Caki2 (cell line): ENCODE measurements at regions not wholly inside any gene's neighbourhood (a gene's known extent, or its start where the extent isn't known, plus 50 kb on each side); places are given as distances from the start of the nearest gene placed in this dataset.
"Not testable (repeated sequence)": the region's sequence is repeated elsewhere in the genome, so short reads cannot be mapped to it uniquely, and the experiment has no call there.

ENCODE experiments used
- DNase-seq: peaks from one replicate; pipeline ENCODE4 v3.0.0-alpha.2; 2015; ENCODE audit warnings: low read depth
- in situ Hi-C: cut with HindIII; loops from 2 replicates; pipeline ENCODE4 v1.10.0; 2016; ENCODE audit warnings: low sequenced_read_pairs, low pct_unique_long_range_greater_than_20kb, mixed read lengths

DNA sequence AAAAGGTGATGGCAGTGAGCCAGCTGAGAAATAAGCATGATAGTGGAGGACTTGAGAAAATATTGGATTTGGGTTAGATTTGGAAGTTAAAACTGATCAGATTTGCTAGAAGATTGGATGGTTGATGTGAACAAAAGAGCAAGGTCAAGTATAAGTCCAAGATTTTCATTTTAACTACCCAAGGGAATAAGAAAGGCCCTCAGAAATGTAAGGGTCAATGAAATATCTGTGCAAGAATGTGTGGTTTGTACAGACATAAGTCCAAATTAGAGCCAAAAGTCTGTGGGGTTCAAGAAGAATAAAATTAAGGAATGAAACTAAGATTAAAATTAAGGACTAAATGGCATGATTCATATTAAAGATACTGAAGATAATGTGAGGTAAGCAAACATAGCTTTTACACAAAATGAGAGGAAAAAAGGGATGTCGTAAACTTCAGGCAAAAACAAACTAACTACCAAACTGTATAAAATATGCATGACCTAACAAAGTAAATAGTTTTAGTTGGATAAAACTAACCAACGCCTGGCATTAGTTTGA lies 78.4 kb upstream of the CACNA2D1 start:
- no peak for DNase-seq
- in situ Hi-C loops = no loop called here

DNA sequence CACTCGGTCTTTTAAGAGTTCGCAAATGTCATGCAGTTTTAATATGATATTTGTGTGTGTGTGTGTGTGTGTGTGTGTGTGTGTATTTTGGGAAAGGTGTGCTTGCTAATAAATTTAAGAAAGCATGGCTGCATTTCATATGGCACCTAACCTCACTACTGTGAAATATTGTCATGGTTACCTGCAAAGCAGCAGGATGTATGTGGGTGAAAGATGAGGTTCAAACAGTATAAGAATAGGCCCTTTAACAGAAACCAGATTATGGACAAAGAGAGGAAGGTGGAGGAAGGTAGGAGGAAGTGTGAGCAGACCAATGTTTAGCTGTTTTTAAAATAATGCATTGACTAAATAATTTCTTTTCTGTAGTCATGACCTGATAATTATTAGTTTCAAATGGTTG lies 73.5 kb upstream of the CACNA2D1 start:
- in situ Hi-C loops = no loop called here
- no peak for DNase-seq

DNA sequence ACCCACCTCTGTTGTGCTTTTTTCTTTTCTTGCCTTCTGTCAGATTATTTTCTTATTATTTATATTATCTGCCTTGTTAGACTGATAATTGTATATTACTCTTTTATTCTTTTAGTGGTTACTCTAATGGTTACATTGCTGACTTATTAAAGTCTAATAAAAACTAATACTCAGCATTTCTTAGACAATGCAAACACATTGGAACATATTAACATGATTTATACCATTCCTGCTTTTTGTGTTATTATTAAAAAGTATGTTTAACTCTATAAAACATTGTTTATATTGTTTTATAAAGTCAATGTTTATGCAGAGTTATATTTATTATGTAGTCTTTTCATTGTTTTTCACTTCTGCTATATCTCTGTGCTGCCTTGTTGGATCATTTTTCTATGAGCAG lies 68.0 kb upstream of the CACNA2D1 start:
- in situ Hi-C loops = no loop called here
- DNase-seq = no peak

DNA sequence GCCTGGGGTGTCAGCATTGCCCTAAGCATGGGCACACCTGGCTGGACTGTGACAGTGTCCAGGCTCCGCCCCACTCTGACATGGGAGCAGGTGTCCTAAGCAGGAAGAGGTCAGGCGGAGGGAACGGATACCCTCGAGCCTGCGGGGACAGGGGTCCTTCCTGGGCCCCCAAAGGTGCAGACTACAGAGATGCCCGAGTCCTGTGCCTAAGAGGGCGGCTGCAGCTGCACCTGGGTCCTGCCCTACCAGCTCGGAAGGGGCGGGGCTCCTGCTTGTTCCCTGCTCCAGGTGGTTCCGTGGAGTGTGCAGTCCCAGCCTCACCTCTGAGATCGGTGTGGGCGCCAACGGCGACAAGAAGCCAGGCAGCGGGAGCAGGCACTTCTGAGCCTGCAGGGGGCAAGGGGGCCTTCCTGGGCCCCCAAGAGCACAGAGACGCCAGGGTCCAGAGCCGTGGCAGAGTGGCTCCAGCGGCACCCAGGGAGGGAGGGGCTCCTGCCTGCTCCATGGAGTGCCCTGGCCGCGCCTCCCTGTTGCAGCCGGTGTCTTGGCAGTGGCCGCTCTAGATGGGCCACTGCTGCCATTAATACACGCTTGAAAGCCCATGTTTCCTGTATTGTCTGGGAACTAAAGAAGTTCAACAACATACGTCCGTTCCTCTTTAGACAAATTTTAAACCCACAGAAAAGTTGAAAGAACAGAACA lies 64.5 kb upstream of the CACNA2D1 start:
- in situ Hi-C loops = no loop called here
- DNase-seq = no peak

DNA sequence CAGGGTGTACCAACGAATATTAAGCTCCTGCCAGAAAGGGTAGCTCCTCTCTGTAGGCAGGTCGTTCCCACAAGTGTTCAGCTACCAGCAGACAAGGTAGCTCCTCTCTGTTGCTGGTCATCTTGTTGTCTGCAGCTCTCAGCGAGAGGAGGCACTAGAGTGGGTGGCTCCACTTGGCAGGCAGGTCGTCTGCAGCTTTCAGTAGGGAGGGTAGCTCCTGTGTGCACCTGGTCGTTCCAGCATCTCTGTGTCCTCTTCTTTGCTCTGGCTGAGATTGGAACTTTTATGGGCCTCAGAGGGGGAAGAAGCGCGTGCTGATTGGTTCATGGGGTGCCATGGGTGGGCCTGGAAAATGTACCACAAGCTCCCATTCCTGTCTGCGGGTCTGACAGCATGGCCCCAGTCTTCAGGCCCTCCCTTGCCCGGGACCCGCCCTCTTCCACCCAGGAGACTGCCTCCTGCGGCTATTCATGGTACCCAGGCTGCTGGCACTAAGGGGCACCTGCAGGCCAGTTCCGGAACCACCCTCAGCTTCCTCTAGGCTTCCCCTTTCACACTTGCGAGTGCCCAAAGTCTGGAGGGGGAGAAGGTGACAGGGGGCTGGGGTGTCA lies 63.9 kb upstream of the CACNA2D1 start:
- no peak for DNase-seq
- in situ Hi-C loops = no loop called here

DNA sequence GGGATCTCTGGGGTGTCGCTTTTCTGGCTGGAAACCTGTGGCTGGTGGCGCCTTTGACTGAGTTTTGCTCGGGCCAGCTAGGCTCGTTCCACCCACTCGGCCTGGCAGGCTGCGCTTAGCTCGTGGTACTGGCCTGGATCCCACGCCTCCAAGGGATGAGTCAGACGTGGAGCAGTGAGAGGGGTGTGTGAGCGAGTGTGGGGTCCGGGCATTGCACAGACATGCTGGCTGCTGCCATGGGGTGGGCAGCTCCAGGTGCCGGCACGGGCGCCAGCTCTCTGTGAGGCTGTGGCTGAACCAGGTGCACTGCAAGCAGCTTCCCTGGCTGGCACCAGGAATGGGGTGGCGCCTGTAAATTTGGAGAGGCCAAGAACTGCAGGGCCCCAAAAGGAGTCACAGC lies 63.1 kb upstream of the CACNA2D1 start:
- in situ Hi-C loops = no loop called here
- DNase-seq = no peak

DNA sequence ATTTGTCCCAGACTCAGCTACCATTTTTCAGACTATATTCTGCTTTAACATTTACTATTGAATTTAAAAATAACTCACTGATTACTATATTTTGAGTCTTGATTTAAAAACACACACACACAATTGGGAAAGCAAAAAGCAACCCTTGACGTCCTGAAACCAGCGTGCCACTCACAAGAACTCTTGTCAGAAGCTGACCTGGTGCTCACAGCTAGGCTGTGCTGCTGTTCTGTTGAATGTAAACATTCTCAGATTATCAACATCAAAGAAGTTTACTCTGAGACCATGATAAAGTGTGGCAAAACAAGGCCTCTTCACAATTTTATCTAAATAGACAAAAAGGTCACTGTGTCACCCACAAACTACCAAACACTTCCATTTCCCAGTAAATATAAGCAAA lies 62.6 kb upstream of the CACNA2D1 start:
- in situ Hi-C loops = no loop called here
- DNase-seq = no peak

DNA sequence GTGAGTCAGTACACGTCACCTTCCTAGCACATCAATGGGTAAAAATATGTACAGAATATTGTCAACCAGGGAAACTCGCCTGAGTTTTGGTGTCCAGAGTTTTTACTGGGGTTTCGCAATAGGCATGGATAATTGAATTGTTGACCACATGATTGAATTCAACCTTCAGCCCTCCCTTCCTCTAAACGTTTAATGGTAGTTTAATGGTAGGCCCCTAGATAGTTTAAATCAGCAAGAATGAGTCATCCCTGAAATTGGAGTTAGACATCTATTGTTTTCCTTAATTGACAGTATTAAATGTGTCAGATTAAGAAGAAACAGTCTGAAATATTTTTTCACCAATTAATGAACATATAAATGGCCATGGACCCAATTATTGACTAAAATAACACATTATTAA lies 57.8 kb upstream of the CACNA2D1 start:
- in situ Hi-C loops = no loop called here
- DNase-seq = no peak

DNA sequence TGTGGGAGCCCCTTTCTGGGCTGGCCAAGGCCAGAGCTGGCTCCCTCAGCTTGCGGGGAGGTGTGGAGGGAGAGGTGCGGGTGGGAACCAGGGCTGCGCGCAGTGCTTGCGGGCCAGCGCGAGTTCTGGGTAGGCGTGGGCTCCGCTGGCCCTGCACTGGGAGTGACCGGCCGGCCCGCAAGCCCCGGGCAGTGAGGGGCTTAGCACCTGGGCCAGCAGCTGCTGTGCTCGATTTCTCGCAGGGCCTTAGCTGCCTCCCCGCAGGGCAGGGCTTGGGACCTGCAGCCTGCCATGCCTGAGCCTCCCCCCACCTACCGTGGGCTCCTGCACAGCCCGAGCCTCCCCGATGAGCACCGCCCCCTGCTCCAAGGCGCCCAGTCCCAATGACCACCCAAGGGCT lies 56.0 kb upstream of the CACNA2D1 start:
- not testable (repeated sequence) for DNase-seq

DNA sequence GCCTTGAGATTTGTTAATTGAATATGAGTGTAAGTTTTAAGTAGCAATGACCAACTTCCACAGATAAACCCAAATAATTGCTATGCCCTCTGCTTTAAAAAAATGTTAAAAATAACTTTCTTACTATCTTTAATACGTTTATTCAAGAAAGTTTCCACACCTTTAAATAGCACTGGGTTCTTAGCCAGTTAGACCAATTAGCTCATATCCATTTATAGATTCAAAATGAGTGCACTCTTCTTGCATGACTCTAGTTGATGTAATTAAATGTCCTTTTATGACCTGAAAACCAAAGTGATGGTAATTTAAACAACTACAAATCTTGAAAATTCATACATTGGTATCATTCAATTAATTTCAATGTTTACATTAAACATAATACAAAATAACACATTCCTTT lies 50.8 kb upstream of the CACNA2D1 start:
- in situ Hi-C loops = no loop called here
- no peak for DNase-seq

More for the DNA sequence above, 56.0 kb upstream of the CACNA2D1 start:
- in situ Hi-C loops = not testable (repeated sequence)
